Head of caudate nucleus (tissue), 42 donors: ENCODE measurements at regions not wholly inside any gene's neighbourhood (a gene's known extent, or its start where the extent isn't known, plus 50 kb on each side); places are given as distances from the start of the nearest gene placed in this dataset.

Experiments
- DNase-seq, 42 donors: peaks; one replicate each; pipeline versions ENCODE4 v3.0.0 to v3.0.0-alpha.2; 2020 to 2021; ENCODE audit warnings: mixed read lengths in 7 of 42
- intact Hi-C: fragments of 100-400 bp; cut with DNase I; formaldehyde crosslinking; loops from one replicate; pipeline ENCODE4 v1.15.0; 2022

- intact Hi-C loops: no loop called here
- no peak for DNase-seq
These were observed 595.7 kb upstream of the CDH5 start for GRCh38 chr16:65770752-65771151.

- no peak for DNase-seq
- intact Hi-C loops: no loop called here
These were observed 596.6 kb upstream of the CDH5 start for GRCh38 chr16:65769776-65770438.

- no peak for DNase-seq
- intact Hi-C loops: no loop called here
These were observed 597.4 kb upstream of the CDH5 start for GRCh38 chr16:65769055-65769465.

- intact Hi-C loops: no loop called here
- DNase-seq: no peak
These were observed 599.4 kb upstream of the CDH5 start for GRCh38 chr16:65767125-65767524.

GRCh38 chr16:65763640-65764305 is 602.7 kb upstream of the CDH5 start:
- intact Hi-C loops: no loop called here
- no peak for DNase-seq

- intact Hi-C loops: no loop called here
- no peak for DNase-seq
These were observed 605.6 kb upstream of the CDH5 start for GRCh38 chr16:65760874-65761273.

- DNase-seq: no peak
These were observed 607.9 kb upstream of the CDH5 start for GRCh38 chr16:65758620-65759019.

GRCh38 chr16:65757064-65757463 is 609.4 kb upstream of the CDH5 start:
- DNase-seq: no peak
- intact Hi-C loops: no loop called here

More at GRCh38 chr16:65758620-65759019, 607.9 kb upstream of the CDH5 start:
- intact Hi-C loops: no loop called here

GRCh38 chr16:65756163-65756562 is 610.3 kb upstream of the CDH5 start:
- no peak for DNase-seq
- intact Hi-C loops: no loop called here

- intact Hi-C loops: no loop called here
- DNase-seq: no peak
These were observed 611.4 kb upstream of the CDH5 start for GRCh38 chr16:65754820-65755691.

- DNase-seq: no peak
- intact Hi-C loops: no loop called here
These were observed 614.0 kb upstream of the CDH5 start for GRCh38 chr16:65752522-65752844.

GRCh38 chr16:65751622-65752521 is 614.6 kb upstream of the CDH5 start:
- DNase-seq: no peak
- intact Hi-C loops: no loop called here

- intact Hi-C loops: no loop called here
- DNase-seq: no peak
These were observed 617.0 kb upstream of the CDH5 start for GRCh38 chr16:65749506-65749905.

- intact Hi-C loops: no loop called here
- no peak for DNase-seq
These were observed 619.5 kb upstream of the CDH5 start for GRCh38 chr16:65746941-65747340.

GRCh38 chr16:65745201-65745708 is 621.2 kb upstream of the CDH5 start:
- DNase-seq: no peak
- intact Hi-C loops: no loop called here

- intact Hi-C loops: no loop called here
- no peak for DNase-seq
These were observed 622.1 kb upstream of the CDH5 start for GRCh38 chr16:65744401-65744800.

GRCh38 chr16:65743558-65743957 is 621.7 kb upstream of the CDH11 start:
- no peak for DNase-seq
- intact Hi-C loops: no loop called here

GRCh38 chr16:65740711-65741110 is 618.8 kb upstream of the CDH11 start:
- intact Hi-C loops: no loop called here

GRCh38 chr16:65739518-65739917 is 617.7 kb upstream of the CDH11 start:
- no peak for DNase-seq
- intact Hi-C loops: no loop called here

More at GRCh38 chr16:65740711-65741110, 618.8 kb upstream of the CDH11 start:
- DNase-seq: no peak
